PC-3 (cell line): ENCODE measurements at regions not wholly inside any gene's neighbourhood (a gene's known extent, or its start where the extent isn't known, plus 50 kb on each side); places are given as distances from the start of the nearest gene placed in this dataset.

Experiments used
- ATAC-seq: fragments of 200-7000 bp; cut with Tn5 transposase; 2 replicates; pipeline ENCODE4 v1.9.1; 2020; ENCODE audit warnings: mild to moderate bottlenecking, moderate library complexity
- BruUV-seq: library from RNA; stranded (reverse); fragments of 400-500 nt; replicated peaks from 2 replicates; lab custom pipeline; 2021; lab: Mats Ljungman, UMichigan
- CTCF ChIA-PET: fragments of 300-600 bp; sonication (Branson Sonifier 250); formaldehyde crosslinking; loops from one replicate; lab custom pipeline; 2022; ENCODE audit warnings: antibody characterized with exemption; lab: Charles Lee
- POLR2A ChIA-PET: fragments of 300-600 bp; sonication (Branson Sonifier 250); formaldehyde crosslinking; loops from one replicate; lab custom pipeline; 2022; ENCODE audit warnings: antibody characterized with exemption; ENCODE audit not compliant: unreplicated experiment; lab: Charles Lee
- DNase-seq: peaks from one replicate; pipeline ENCODE4 v3.0.0-alpha.2; 2015
- H2AFZ ChIP-seq: fragments of 300-600 bp; sonication (generic); 2 replicates; pipeline ENCODE4 v1.6.0; 2016; ENCODE audit warnings: antibody characterized with exemption, low read length
- H3F3A ChIP-seq: fragments of 300-600 bp; sonication (generic); one replicate; pipeline ENCODE4 v1.6.0; 2017; ENCODE audit warnings: antibody characterized with exemption, low read length, control low read depth, mild to moderate bottlenecking; ENCODE audit not compliant: unreplicated experiment
- H3K27ac ChIP-seq: fragments of 300-600 bp; sonication (generic); 2 replicates; pipeline ENCODE4 v1.5.1; 2016; ENCODE audit warnings: mild to moderate bottlenecking, low read length
- H3K27me3 ChIP-seq: fragments of 300-600 bp; sonication (generic); 2 replicates; pipeline ENCODE4 v1.6.1; 2016; ENCODE audit warnings: low read length, mixed read lengths
- H3K36me3 ChIP-seq: fragments of 300-600 bp; sonication (generic); 2 replicates; pipeline ENCODE4 v1.6.1; 2016; ENCODE audit warnings: low read depth, mixed run types, low read length, mixed read lengths
- H3K4me1 ChIP-seq: fragments of 300-600 bp; sonication (generic); 2 replicates; pipeline ENCODE4 v1.5.1; 2016; ENCODE audit warnings: low read length; ENCODE audit not compliant: insufficient read depth
- H3K4me2 ChIP-seq: fragments of 300-600 bp; sonication (generic); 2 replicates; pipeline ENCODE4 v1.6.0; 2016; ENCODE audit warnings: low read length
- H3K4me3 ChIP-seq: fragments of 300-600 bp; sonication (generic); 2 replicates; pipeline ENCODE4 v1.5.1; 2016; ENCODE audit warnings: mild to moderate bottlenecking, low read length, mixed read lengths
- H3K79me2 ChIP-seq: fragments of 300-600 bp; sonication (generic); 2 replicates; pipeline ENCODE4 v1.6.1; 2017; ENCODE audit warnings: low read length, mixed read lengths
- H3K9ac ChIP-seq: fragments of 300-600 bp; sonication (generic); 2 replicates; pipeline ENCODE4 v1.6.0; 2016; ENCODE audit warnings: mild to moderate bottlenecking, low read length
- H3K9me2 ChIP-seq: fragments of 300-600 bp; sonication (generic); replicated peaks from 2 replicates; pipeline ENCODE4 v1.6.1; 2016; ENCODE audit warnings: mixed run types, low read length, mixed read lengths
- H3K9me3 ChIP-seq: fragments of 300-600 bp; sonication (generic); 2 replicates; pipeline ENCODE4 v1.6.1; 2016; ENCODE audit warnings: low read length, mixed read lengths
- H4K20me1 ChIP-seq: fragments of 300-600 bp; sonication (generic); 2 replicates; pipeline ENCODE4 v1.6.1; 2016; ENCODE audit warnings: low read length, mixed read lengths
- EZH2 ChIP-seq: fragments of 300-600 bp; sonication (generic); IDR thresholded peaks from one replicate; pipeline ENCODE4 v1.6.1; 2017; ENCODE audit warnings: antibody characterized with exemption, mild to moderate bottlenecking, low read length; ENCODE audit not compliant: unreplicated experiment
- EZH2phosphoT487 ChIP-seq: fragments of 300-600 bp; sonication (generic); IDR thresholded peaks from 2 replicates; pipeline ENCODE4 v1.6.1; 2018; ENCODE audit warnings: mild to moderate bottlenecking, antibody characterized with exemption, low read length, borderline replicate concordance
- intact Hi-C: fragments of 100-400 bp; cut with micrococcal nuclease; formaldehyde crosslinking; loops from 2 replicates; pipeline ENCODE4 v1.9.0; 2023
- TF ChIP-seq, protein P1 (sequence below): fragments of 300-600 bp; sonication (generic); conservative IDR thresholded peaks from 2 replicates; pipeline ENCODE4 v1.5.1; 2017; ENCODE audit warnings: antibody characterized with exemption, low read depth, mild to moderate bottlenecking, low read length

DNA sequence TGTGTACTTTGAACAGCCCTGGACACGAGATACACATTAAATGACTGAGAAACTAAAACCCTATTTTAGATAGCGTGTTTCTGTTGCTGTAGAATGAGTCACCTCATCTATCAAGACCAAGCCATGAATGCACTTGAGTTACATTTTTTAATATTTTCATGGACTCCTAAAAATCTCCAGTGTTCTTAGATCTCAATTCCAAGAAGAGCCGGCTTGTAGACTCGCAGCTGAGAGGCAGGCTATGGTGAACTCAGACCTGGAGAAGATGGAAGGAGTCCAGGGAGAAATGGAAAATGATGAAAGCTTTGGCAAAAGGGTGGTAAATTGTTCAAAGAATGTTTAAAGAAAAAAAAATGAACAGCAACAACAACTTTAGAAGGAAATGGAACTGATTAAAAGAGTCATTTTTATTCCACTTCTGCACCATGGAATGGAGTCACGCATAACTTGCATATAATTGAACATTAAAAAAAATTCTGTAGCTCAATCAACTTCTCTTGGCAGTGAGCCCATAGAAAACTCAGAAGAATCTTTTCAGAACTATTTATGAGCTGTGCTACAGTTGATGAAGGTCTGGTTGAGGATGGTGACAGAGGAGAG lies 129.8 kb downstream of the MXRA5 start:
- H3K27me3 ChIP-seq, result no peaks in the 10 kb centered on the region
- TF ChIP-seq, protein P1, sequence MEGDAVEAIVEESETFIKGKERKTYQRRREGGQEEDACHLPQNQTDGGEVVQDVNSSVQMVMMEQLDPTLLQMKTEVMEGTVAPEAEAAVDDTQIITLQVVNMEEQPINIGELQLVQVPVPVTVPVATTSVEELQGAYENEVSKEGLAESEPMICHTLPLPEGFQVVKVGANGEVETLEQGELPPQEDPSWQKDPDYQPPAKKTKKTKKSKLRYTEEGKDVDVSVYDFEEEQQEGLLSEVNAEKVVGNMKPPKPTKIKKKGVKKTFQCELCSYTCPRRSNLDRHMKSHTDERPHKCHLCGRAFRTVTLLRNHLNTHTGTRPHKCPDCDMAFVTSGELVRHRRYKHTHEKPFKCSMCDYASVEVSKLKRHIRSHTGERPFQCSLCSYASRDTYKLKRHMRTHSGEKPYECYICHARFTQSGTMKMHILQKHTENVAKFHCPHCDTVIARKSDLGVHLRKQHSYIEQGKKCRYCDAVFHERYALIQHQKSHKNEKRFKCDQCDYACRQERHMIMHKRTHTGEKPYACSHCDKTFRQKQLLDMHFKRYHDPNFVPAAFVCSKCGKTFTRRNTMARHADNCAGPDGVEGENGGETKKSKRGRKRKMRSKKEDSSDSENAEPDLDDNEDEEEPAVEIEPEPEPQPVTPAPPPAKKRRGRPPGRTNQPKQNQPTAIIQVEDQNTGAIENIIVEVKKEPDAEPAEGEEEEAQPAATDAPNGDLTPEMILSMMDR, result no peak
- TF ChIP-seq EZH2 (no peak), EZH2phosphoT487 (no peak)
- H3K4me1 ChIP-seq, result no peaks in the 10 kb centered on the region
- no peaks in the 10 kb centered on the region for H3K36me3 ChIP-seq
- no peak overlapping the region for H2AFZ ChIP-seq
- no peak overlapping the region for H3K4me3 ChIP-seq
- no peak for ATAC-seq
- H3K27ac ChIP-seq, result no peak overlapping the region
- no peaks in the 10 kb centered on the region for H3K9me3 ChIP-seq
- no peaks in the 10 kb centered on the region for H4K20me1 ChIP-seq
- ChIA-PET POLR2A (no interaction called here), CTCF (no interaction called here)
- H3K79me2 ChIP-seq, result no peaks in the 10 kb centered on the region
- no peaks in the 10 kb centered on the region for H3F3A ChIP-seq
- no peaks in the 10 kb centered on the region for H3K9me2 ChIP-seq
- intact Hi-C loops, result no loop called here
- BruUV-seq, result no TSS peak
- H3K9ac ChIP-seq, result no peak overlapping the region
- H3K4me2 ChIP-seq, result no peak overlapping the region
- DNase-seq, result no peak

DNA sequence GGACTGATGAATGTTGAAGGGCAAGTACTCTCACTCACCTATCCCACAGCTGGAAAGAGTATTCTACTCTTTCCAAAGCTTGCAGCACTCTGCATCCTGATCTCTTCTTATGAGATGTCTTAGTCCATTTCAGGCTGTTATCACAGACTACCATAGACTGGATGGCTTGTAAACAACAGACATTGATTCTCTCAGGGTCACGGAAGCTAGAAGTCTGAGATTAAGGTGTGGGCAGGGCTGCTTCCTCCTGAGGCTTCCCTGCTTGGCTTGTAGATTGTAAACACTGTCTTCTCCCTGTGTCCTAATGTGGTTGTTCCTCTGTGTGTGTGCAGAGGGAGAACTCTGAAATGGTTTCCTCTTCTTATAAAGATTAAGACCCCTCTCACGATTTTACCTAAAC lies 131.2 kb downstream of the MXRA5 start:
- H3K4me3 ChIP-seq, result no peak overlapping the region
- TF ChIP-seq EZH2phosphoT487 (no peak), EZH2 (no peak)
- intact Hi-C loops, result no loop called here

GRCh38 chrX:3206314-3206713 lies 140.1 kb downstream of the MXRA5 start:
- Histone ChIP-seq H3K36me3 (no peaks in the 10 kb centered on the region), H3F3A (no peaks in the 10 kb centered on the region), H3K27me3 (no peaks in the 10 kb centered on the region), H3K79me2 (no peaks in the 10 kb centered on the region), H3K4me1 (no peaks in the 10 kb centered on the region), H3K9me2 (no peaks in the 10 kb centered on the region), H3K27ac (no peak overlapping the region), H3K9me3 (no peaks in the 10 kb centered on the region), H3K9ac (no peak overlapping the region), H4K20me1 (no peaks in the 10 kb centered on the region), H3K4me2 (no peak overlapping the region), H3K4me3 (no peak overlapping the region), H2AFZ (no peak overlapping the region)
- TF ChIP-seq EZH2 (no peak), EZH2phosphoT487 (no peak)
- TF ChIP-seq, protein P1, result no peak
- POLR2A ChIA-PET, result no interaction called here
- no TSS peak for BruUV-seq
- ATAC-seq, result no peak
- intact Hi-C loops, result no loop called here
- CTCF ChIA-PET, result no interaction called here
- no peak for DNase-seq

More for the DNA sequence above, 131.2 kb downstream of the MXRA5 start:
- Histone ChIP-seq H3K4me1 (no peaks in the 10 kb centered on the region), H3F3A (no peaks in the 10 kb centered on the region), H3K4me2 (no peak overlapping the region), H3K9me2 (no peaks in the 10 kb centered on the region), H3K9ac (no peak overlapping the region), H3K9me3 (no peaks in the 10 kb centered on the region), H2AFZ (no peak overlapping the region), H4K20me1 (no peaks in the 10 kb centered on the region), H3K27ac (no peak overlapping the region), H3K36me3 (no peaks in the 10 kb centered on the region), H3K79me2 (no peaks in the 10 kb centered on the region), H3K27me3 (no peaks in the 10 kb centered on the region)
- ChIA-PET POLR2A (no interaction called here), CTCF (no interaction called here)
- no TSS peak for BruUV-seq
- DNase-seq (no peak), ATAC-seq (no peak)
